GM10266 (cell line): ENCODE measurements at regions not wholly inside any gene's neighbourhood (a gene's known extent, or its start where the extent isn't known, plus 50 kb on each side); places are given as distances from the start of the nearest gene placed in this dataset.

Source experiments
- DNase-seq: peaks from one replicate; pipeline ENCODE4 v3.0.0; 2012; ENCODE audit errors: extremely low spot score
- CTCF ChIP-seq: IDR thresholded peaks from 2 replicates; pipeline ENCODE4 v1.5.1; 2012; ENCODE audit warnings: mild to moderate bottlenecking, low read depth; ENCODE audit not compliant: control insufficient read depth, insufficient read depth; ENCODE audit errors: missing control alignments

GRCh38 chr2:111629983-111630382, 254.0 kb downstream of the ANAPC1 start:
- DNase-seq = no peak
- no peak for TF ChIP-seq CTCF

GRCh38 chr2:111632661-111633060, 251.3 kb downstream of the ANAPC1 start:
- peak; percentile 45 for DNase-seq
- no peak for TF ChIP-seq CTCF

GRCh38 chr2:111633189-111633588, 250.8 kb downstream of the ANAPC1 start:
- no peak for DNase-seq
- no peak for TF ChIP-seq CTCF

- no peak for DNase-seq
- no peak for TF ChIP-seq CTCF
Observed at GRCh38 chr2:111633643-111634042, 250.3 kb downstream of the ANAPC1 start.

GRCh38 chr2:111634050-111634794, 249.8 kb downstream of the ANAPC1 start:
- DNase-seq = no peak
- no peak for TF ChIP-seq CTCF

GRCh38 chr2:111634995-111635538, 248.9 kb downstream of the ANAPC1 start:
- no peak for DNase-seq
- TF ChIP-seq CTCF = no peak

- DNase-seq = no peak
- no peak for TF ChIP-seq CTCF
Observed at GRCh38 chr2:111636905-111637304, 247.1 kb downstream of the ANAPC1 start.
